KMS-11 (cell line): ENCODE measurements at regions not wholly inside any gene's neighbourhood (a gene's known extent, or its start where the extent isn't known, plus 50 kb on each side); places are given as distances from the start of the nearest gene placed in this dataset.
A peak's percentile ranks its signal among the peaks of the same experiment; 100 is the strongest.

ENCODE experiments used
- H2AFZ ChIP-seq: fragments of 200-600 bp; sonication (generic); 2 replicates; pipeline ENCODE4 v1.6.1; 2016; ENCODE audit warnings: antibody characterized with exemption, mixed run types, low read depth
- H3K27ac ChIP-seq: fragments of 200-600 bp; sonication (generic); 2 replicates; pipeline ENCODE4 v1.6.1; 2016; ENCODE audit warnings: mild to moderate bottlenecking, mixed run types
- H3K27me3 ChIP-seq: fragments of 200-600 bp; sonication (generic); 2 replicates; pipeline ENCODE4 v1.6.1; 2017; ENCODE audit warnings: mild to moderate bottlenecking, low read depth, mixed run types, moderate library complexity; ENCODE audit not compliant: insufficient read depth
- H3K36me3 ChIP-seq: fragments of 200-600 bp; sonication (generic); 2 replicates; pipeline ENCODE4 v1.6.1; 2017; ENCODE audit warnings: mild to moderate bottlenecking, mixed run types; ENCODE audit not compliant: insufficient read depth
- H3K4me1 ChIP-seq: fragments of 200-600 bp; sonication (generic); 2 replicates; pipeline ENCODE4 v1.6.1; 2016; ENCODE audit warnings: mild to moderate bottlenecking, low read depth, mixed run types; ENCODE audit not compliant: poor library complexity, severe bottlenecking
- H3K4me2 ChIP-seq: fragments of 200-600 bp; sonication (generic); 2 replicates; pipeline ENCODE4 v1.7.0; 2016; ENCODE audit warnings: mild to moderate bottlenecking, mixed run types
- H3K4me3 ChIP-seq: fragments of 200-600 bp; sonication (generic); IDR thresholded peaks from 2 replicates; pipeline ENCODE4 v1.6.1; 2017; ENCODE audit warnings: low read depth, low read length, mixed read lengths; ENCODE audit not compliant: insufficient read depth
- H3K79me2 ChIP-seq: fragments of 200-600 bp; sonication (generic); 2 replicates; pipeline ENCODE4 v1.6.1; 2016; ENCODE audit warnings: low read depth, mixed run types; ENCODE audit not compliant: insufficient read depth
- H3K9ac ChIP-seq: fragments of 200-600 bp; sonication (generic); 2 replicates; pipeline ENCODE4 v1.6.1; 2016; ENCODE audit warnings: mild to moderate bottlenecking, mixed run types
- H4K20me1 ChIP-seq: fragments of 200-600 bp; sonication (generic); 2 replicates; pipeline ENCODE4 v1.6.1; 2016; ENCODE audit warnings: mild to moderate bottlenecking, mixed run types; ENCODE audit not compliant: insufficient read depth
- CTCF ChIP-seq: fragments of 200-600 bp; sonication (generic); conservative IDR thresholded peaks from 2 replicates; pipeline ENCODE4 v1.6.1; 2017; ENCODE audit warnings: low read depth, mild to moderate bottlenecking, antibody characterized with exemption, low read length, moderate library complexity, mixed read lengths

- H3K27me3 ChIP-seq: no peaks in the 10 kb centered on the region
- H4K20me1 ChIP-seq: no peaks in the 10 kb centered on the region
- H3K9ac ChIP-seq: no peak overlapping the region
- no peaks in the 10 kb centered on the region for H3K36me3 ChIP-seq
- no peak overlapping the region for H3K27ac ChIP-seq
- no peak overlapping the region for H3K4me2 ChIP-seq
- no peak overlapping the region for H3K4me3 ChIP-seq
- H2AFZ ChIP-seq: no peak overlapping the region
- TF ChIP-seq CTCF: no peak
- no peaks in the 10 kb centered on the region for H3K4me1 ChIP-seq
- H3K79me2 ChIP-seq: no peaks in the 10 kb centered on the region
Measured at GRCh38 chr1:101313356-101313755, 76.5 kb downstream of the S1PR1 start.

- H3K4me1 ChIP-seq: no peaks in the 10 kb centered on the region
- H3K27me3 ChIP-seq: no peaks in the 10 kb centered on the region
- H3K4me3 ChIP-seq: no peak overlapping the region
- H3K79me2 ChIP-seq: no peaks in the 10 kb centered on the region
- no peak overlapping the region for H3K27ac ChIP-seq
- H3K36me3 ChIP-seq: no peaks in the 10 kb centered on the region
- no peak overlapping the region for H3K4me2 ChIP-seq
- H2AFZ ChIP-seq: no peak overlapping the region
- H3K9ac ChIP-seq: no peak overlapping the region
- no peaks in the 10 kb centered on the region for H4K20me1 ChIP-seq
- TF ChIP-seq CTCF: no peak
Measured at GRCh38 chr1:101314244-101314643, 77.4 kb downstream of the S1PR1 start.

- H3K9ac ChIP-seq: no peak overlapping the region
- no peaks in the 10 kb centered on the region for H3K27me3 ChIP-seq
- H3K27ac ChIP-seq: no peak overlapping the region
- no peak overlapping the region for H3K4me2 ChIP-seq
- no peaks in the 10 kb centered on the region for H3K4me1 ChIP-seq
- H4K20me1 ChIP-seq: no peaks in the 10 kb centered on the region
- H3K36me3 ChIP-seq: no peaks in the 10 kb centered on the region
- no peaks in the 10 kb centered on the region for H3K79me2 ChIP-seq
- no peak overlapping the region for H3K4me3 ChIP-seq
- no peak for TF ChIP-seq CTCF
- H2AFZ ChIP-seq: no peak overlapping the region
Measured at GRCh38 chr1:101316256-101316655, 79.4 kb downstream of the S1PR1 start.

- Histone ChIP-seq H3K4me3 (no peak overlapping the region), H3K9ac (no peak overlapping the region), H4K20me1 (no peaks in the 10 kb centered on the region), H3K27ac (no peak overlapping the region), H3K4me1 (no peaks in the 10 kb centered on the region), H3K4me2 (no peak overlapping the region), H2AFZ (no peak overlapping the region), H3K79me2 (no peaks in the 10 kb centered on the region), H3K36me3 (no peaks in the 10 kb centered on the region), H3K27me3 (no peaks in the 10 kb centered on the region)
- TF ChIP-seq CTCF: no peak
Measured at GRCh38 chr1:101316799-101317198, 80.0 kb downstream of the S1PR1 start.

- H3K36me3 ChIP-seq: no peaks in the 10 kb centered on the region
- no peak overlapping the region for H3K9ac ChIP-seq
- no peak overlapping the region for H3K4me3 ChIP-seq
- H3K4me1 ChIP-seq: no peaks in the 10 kb centered on the region
- no peak overlapping the region for H2AFZ ChIP-seq
- H3K4me2 ChIP-seq: no peak overlapping the region
- no peak overlapping the region for H3K27ac ChIP-seq
- H3K27me3 ChIP-seq: no peaks in the 10 kb centered on the region
- TF ChIP-seq CTCF: 0 out of 2 replicates have a peak, but pooled peaks have one; percentile 16
- no peaks in the 10 kb centered on the region for H4K20me1 ChIP-seq
- no peaks in the 10 kb centered on the region for H3K79me2 ChIP-seq
Measured at GRCh38 chr1:101317590-101317989, 80.8 kb downstream of the S1PR1 start.
